HCT116 (cell line): ENCODE measurements at regions not wholly inside any gene's neighbourhood (a gene's known extent, or its start where the extent isn't known, plus 50 kb on each side); places are given as distances from the start of the nearest gene placed in this dataset.

Experiments
- ATAC-seq: fragments of 200-7000 bp; cut with Tn5 transposase; 2 replicates; pipeline ENCODE4 v1.9.1; 2020; ENCODE audit warnings: mild to moderate bottlenecking, moderate library complexity
- BruUV-seq: library from RNA; stranded (reverse); fragments of 400-500 nt; replicated peaks from 2 replicates; lab custom pipeline; 2021; lab: Mats Ljungman, UMichigan
- CTCF ChIA-PET: fragments of 300-600 bp; sonication (Branson Sonifier 250); formaldehyde crosslinking; loops from one replicate; lab custom pipeline; 2021; ENCODE audit warnings: antibody characterized with exemption; lab: Charles Lee
- POLR2A ChIA-PET: fragments of 300-600, 350-600 bp; sonication (Branson Sonifier 250); formaldehyde crosslinking; loops from one replicate; lab custom pipeline; 2021; ENCODE audit warnings: antibody characterized with exemption; lab: Charles Lee
- RAD21 ChIA-PET, 2 experiments: fragments of 300-600 bp; sonication (Branson Sonifier 250); formaldehyde crosslinking; loops; one replicate each; lab custom pipeline; 2023; ENCODE audit warnings: low total read pairs in 2 of 2; ENCODE audit not compliant: uncharacterized antibody in 2 of 2, unreplicated experiment in 2 of 2, low non-redundant PET in 1 of 2; lab: Charles Lee
- DNase-seq: peaks from one replicate; pipeline ENCODE4 v3.0.0-alpha.2; 2010; ENCODE audit warnings: low read depth, low spot score
- H2AFZ ChIP-seq: fragments of 200-600 bp; shearing (Covaris generic), sonication (generic); 2 replicates; pipeline ENCODE4 v1.6.1; 2017; ENCODE audit warnings: low read depth, mixed run types, mixed read lengths, antibody characterized with exemption, low read length; ENCODE audit not compliant: poor library complexity, severe bottlenecking
- H3K27ac ChIP-seq: 2 replicates; pipeline ENCODE4 v1.5.1; 2012; ENCODE audit warnings: low read depth, low read length
- H3K27me3 ChIP-seq: fragments of 200-600 bp; sonication (generic); 2 replicates; pipeline ENCODE4 v1.6.1; 2016; ENCODE audit warnings: mixed run types, low read length, mixed read lengths; ENCODE audit not compliant: insufficient read depth
- H3K36me3 ChIP-seq, 2 experiments: fragments of 200-500 bp in 1 of 2; fragments of 200-600 bp in 1 of 2; sonication (Bioruptor generic) in 1 of 2; sonication (generic) in 1 of 2; 2 replicates each; pipeline versions ENCODE4 v1.5.1 to v1.6.1; 2014 to 2016; ENCODE audit warnings: low read length in 2 of 2, inconsistent platforms in 1 of 2, mixed read lengths in 1 of 2, mixed run types in 1 of 2; ENCODE audit not compliant: insufficient read depth in 2 of 2, control insufficient read depth in 1 of 2
- H3K4me1 ChIP-seq, 2 experiments: fragments of 200-600 bp in 1 of 2; sonication (generic) in 1 of 2; 2 replicates each; pipeline versions ENCODE4 v1.5.1 to v1.6.1; 2012 to 2017; ENCODE audit warnings: low read length in 2 of 2, inconsistent platforms in 1 of 2, mild to moderate bottlenecking in 1 of 2, mixed read lengths in 1 of 2, mixed run types in 1 of 2, moderate library complexity in 1 of 2; ENCODE audit not compliant: insufficient read depth in 2 of 2, control insufficient read depth in 1 of 2
- H3K4me2 ChIP-seq: fragments of 200-600 bp; sonication (generic); 2 replicates; pipeline ENCODE4 v1.6.1; 2017; ENCODE audit warnings: mixed run types, low read length, mixed read lengths
- H3K4me3 ChIP-seq, 2 experiments: fragments of 200-600 bp in 1 of 2; sonication (generic) in 1 of 2; replicated peaks in 1 of 2; 2 replicates each; pipeline ENCODE4 v1.5.1; 2011 to 2016; ENCODE audit warnings: low read length in 2 of 2, control low read depth in 1 of 2, low read depth in 1 of 2, mild to moderate bottlenecking in 1 of 2, mixed read lengths in 1 of 2, mixed run types in 1 of 2
- H3K79me2 ChIP-seq: fragments of 200-600 bp; sonication (generic); 2 replicates; pipeline ENCODE4 v1.6.1; 2017; ENCODE audit warnings: mild to moderate bottlenecking, mixed run types, low read length, moderate library complexity, mixed read lengths; ENCODE audit not compliant: insufficient read depth
- H3K9ac ChIP-seq: fragments of 200-600 bp; sonication (generic); 2 replicates; pipeline ENCODE4 v1.6.1; 2016; ENCODE audit warnings: low read length, mixed read lengths
- H3K9me2 ChIP-seq: fragments of 200-600 bp; sonication (generic), shearing (Covaris generic); 2 replicates; pipeline ENCODE4 v1.6.1; 2017; ENCODE audit warnings: mixed run types, mild to moderate bottlenecking, moderate library complexity; ENCODE audit not compliant: insufficient read depth
- H3K9me3 ChIP-seq, 2 experiments: fragments of 200-500 bp in 1 of 2; fragments of 200-600 bp in 1 of 2; sonication (Bioruptor generic) in 1 of 2; sonication (generic) in 1 of 2; 2 replicates each; pipeline ENCODE4 v1.6.1; 2014 to 2017; ENCODE audit warnings: low read length in 2 of 2, mixed read lengths in 2 of 2, inconsistent platforms in 1 of 2, low read depth in 1 of 2, mild to moderate bottlenecking in 1 of 2, mixed run types in 1 of 2, moderate library complexity in 1 of 2; ENCODE audit not compliant: control insufficient read depth in 1 of 2, insufficient read depth in 1 of 2
- H4K20me1 ChIP-seq: fragments of 200-600 bp; sonication (generic), shearing (Covaris generic); 2 replicates; pipeline ENCODE4 v1.6.1; 2017; ENCODE audit warnings: mixed run types, mild to moderate bottlenecking, moderate library complexity; ENCODE audit not compliant: insufficient read depth
- ATF3 ChIP-seq: IDR thresholded peaks from 2 replicates; pipeline ENCODE4 v1.6.1; 2012
- CBX3 ChIP-seq: IDR thresholded peaks from 2 replicates; pipeline ENCODE4 v1.6.1; 2012; ENCODE audit warnings: low read depth
- EGR1 ChIP-seq: IDR thresholded peaks from 2 replicates; pipeline ENCODE4 v1.6.1; 2012; ENCODE audit warnings: low read depth
- ELF1 ChIP-seq: IDR thresholded peaks from 2 replicates; pipeline ENCODE4 v1.6.1; 2012; ENCODE audit warnings: low read depth, borderline replicate concordance
- EZH2 ChIP-seq: fragments of 200-600 bp; sonication (generic); IDR thresholded peaks from 2 replicates; pipeline ENCODE4 v1.6.1; 2017; ENCODE audit warnings: antibody characterized with exemption, mixed run types
- FOSL1 ChIP-seq: IDR thresholded peaks from 2 replicates; pipeline ENCODE4 v1.6.1; 2012; ENCODE audit warnings: low read depth
- JUND ChIP-seq: IDR thresholded peaks from 2 replicates; pipeline ENCODE4 v1.6.1; 2012
- MAX ChIP-seq: IDR thresholded peaks from 2 replicates; pipeline ENCODE4 v1.6.1; 2012
- POLR2A ChIP-seq: IDR thresholded peaks from 2 replicates; pipeline ENCODE4 v1.7.0; 2011; ENCODE audit warnings: borderline replicate concordance; ENCODE audit not compliant: insufficient read depth, insufficient read length; ENCODE audit errors: extremely low read depth
- POLR2AphosphoS5 ChIP-seq: IDR thresholded peaks from 2 replicates; pipeline ENCODE4 v1.6.1; 2011; ENCODE audit warnings: mild to moderate bottlenecking, low read depth, low read length, moderate library complexity
- RAD21 ChIP-seq: IDR thresholded peaks from 2 replicates; pipeline ENCODE4 v1.6.1; 2012; ENCODE audit warnings: low read depth, mild to moderate bottlenecking
- SIN3A ChIP-seq: IDR thresholded peaks from 2 replicates; pipeline ENCODE4 v1.6.1; 2012; ENCODE audit warnings: low read depth
- SP1 ChIP-seq: IDR thresholded peaks from 2 replicates; pipeline ENCODE4 v1.6.1; 2012; ENCODE audit warnings: low read depth
- SRF ChIP-seq: IDR thresholded peaks from 2 replicates; pipeline ENCODE4 v1.6.1; 2012; ENCODE audit warnings: low read depth
- TCF7L2 ChIP-seq: IDR thresholded peaks from 2 replicates; pipeline ENCODE4 v1.7.0; 2011; ENCODE audit warnings: borderline replicate concordance, inconsistent platforms; ENCODE audit not compliant: insufficient read depth, insufficient read length; ENCODE audit errors: extremely low read depth
- ZBTB33 ChIP-seq: IDR thresholded peaks from 2 replicates; pipeline ENCODE4 v1.6.1; 2011; ENCODE audit warnings: mild to moderate bottlenecking, low read length, moderate library complexity; ENCODE audit not compliant: insufficient replicate concordance; ENCODE audit errors: extremely low read depth
- ZFX ChIP-seq: fragments of 450-650 bp; IDR thresholded peaks from 2 replicates; pipeline ENCODE4 v1.6.1; 2017
- ZNF274 ChIP-seq: fragments of 200-500 bp; sonication (Bioruptor generic); IDR thresholded peaks from 2 replicates; pipeline ENCODE4 v1.6.1; 2014; ENCODE audit warnings: mild to moderate bottlenecking, low read depth, low read length, inconsistent platforms
- intact Hi-C: fragments of 100-400 bp; cut with micrococcal nuclease; formaldehyde crosslinking; loops from 2 replicates; pipeline ENCODE4 v1.10.0; 2022

DNA sequence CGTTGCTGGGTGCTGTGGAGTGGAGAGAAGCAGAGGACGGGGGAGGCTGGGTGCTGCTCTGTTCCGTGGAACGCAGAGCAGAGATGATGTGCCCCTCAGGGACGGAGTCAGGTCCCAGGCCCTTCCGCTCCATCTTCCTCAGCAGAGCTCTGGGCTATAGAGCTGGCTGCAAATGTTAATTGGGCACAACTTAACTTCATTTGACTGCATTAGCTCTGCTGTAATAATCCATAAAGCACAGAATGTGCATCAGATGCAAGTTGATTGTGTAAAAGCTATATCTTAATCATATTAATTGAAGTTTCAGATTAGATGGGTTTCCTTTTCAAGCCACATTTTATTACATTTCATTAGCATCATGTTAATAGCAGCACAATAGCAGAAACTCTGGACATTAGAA, 212.6 kb downstream of the ABCC12 start:
- Histone ChIP-seq H3K9me2 (no peaks in the 10 kb centered on the region), H3K79me2 (no peaks in the 10 kb centered on the region), H3K4me3 (no peak overlapping the region), H3K9me3 (no peaks in the 10 kb centered on the region), H3K9ac (no peak overlapping the region), H3K36me3 (no peaks in the 10 kb centered on the region), H3K27ac (no peak overlapping the region), H4K20me1 (no peaks in the 10 kb centered on the region), H3K4me1 (no peaks in the 10 kb centered on the region), H2AFZ (no peak overlapping the region), H3K4me2 (no peak overlapping the region), H3K27me3 (peaks cover 21% of the 10 kb centered on the region; the same call in 1 of the 2 replicates)
- POLR2A ChIA-PET = no interaction called here
- no TSS peak for BruUV-seq
- CTCF ChIA-PET = no interaction called here
- DNase-seq = no peak
- no peak for ATAC-seq
- TF ChIP-seq RAD21 (no peak), FOSL1 (no peak), CBX3 (no peak), JUND (no peak), ZNF274 (no peak), ZFX (no peak), ZBTB33 (no peak)
- RAD21 ChIA-PET = no interaction called here
- intact Hi-C loops = no loop called here

GRCh38 chr16:47940466-47940865, 215.3 kb downstream of the ABCC12 start:
- H3K79me2 ChIP-seq = no peaks in the 10 kb centered on the region
- H3K9me3 ChIP-seq = no peaks in the 10 kb centered on the region
- no peak for ATAC-seq
- RAD21 ChIA-PET = no interaction called here
- CTCF ChIA-PET = no interaction called here
- H4K20me1 ChIP-seq = no peaks in the 10 kb centered on the region
- no peaks in the 10 kb centered on the region for H3K36me3 ChIP-seq
- no peaks in the 10 kb centered on the region for H3K9me2 ChIP-seq
- POLR2A ChIA-PET = no interaction called here
- no TSS peak for BruUV-seq
- no peak overlapping the region for H3K4me3 ChIP-seq
- H3K27ac ChIP-seq = no peak overlapping the region
- DNase-seq = no peak
- no peak overlapping the region for H3K4me2 ChIP-seq
- no peak overlapping the region for H2AFZ ChIP-seq
- peaks cover 18% of the 10 kb centered on the region for H3K27me3 ChIP-seq
- intact Hi-C loops = no loop called here
- no peaks in the 10 kb centered on the region for H3K4me1 ChIP-seq
- TF ChIP-seq SP1 (no peak), ATF3 (no peak), RAD21 (no peak), CBX3 (no peak), EGR1 (no peak), JUND (no peak), POLR2A (no peak), POLR2AphosphoS5 (no peak), SRF (no peak), MAX (no peak), EZH2 (no peak), ZFX (no peak), ELF1 (no peak), SIN3A (no peak), ZBTB33 (no peak), TCF7L2 (no peak)
- H3K9ac ChIP-seq = no peak overlapping the region
